Spleen (tissue), 7 donors: ENCODE measurements at regions not wholly inside any gene's neighbourhood (a gene's known extent, or its start where the extent isn't known, plus 50 kb on each side); places are given as distances from the start of the nearest gene placed in this dataset.

Source experiments
- CTCF ChIP-seq, 11 experiments: fragments of 200-600 bp in 7 of 11; fragments of 450-650 bp in 4 of 11; sonication (generic) in 4 of 11; IDR thresholded peaks in 8 of 11; conservative IDR thresholded peaks in 3 of 11; 1 replicate in 7 of 11; 2 replicates in 4 of 11; pipeline versions ENCODE4 v1.4.0 to v1.8.0; 2016 to 2021; ENCODE audit warnings: antibody characterized with exemption in 11 of 11, inconsistent platforms in 4 of 11, mild to moderate bottlenecking in 1 of 11
- POLR2A ChIP-seq, 3 donors: fragments of 450-650 bp; IDR thresholded peaks; one replicate each; pipeline ENCODE4 v1.5.1; 2017; ENCODE audit warnings: antibody characterized with exemption in 3 of 3, mild to moderate bottlenecking in 1 of 3
- donor health status: DM: no; HTN: no; CAD: no; lungs with moderate emphysema.
- donor health status: DM: no; HTN: no; CAD: no.
- donor health status: DM: no; HTN: no; CAD: no.

- TF ChIP-seq CTCF (IDR thresholded peaks at IDR 0.05 in 8 of 11, conservative IDR thresholded peaks at IDR 0.05 in 3 of 11) (no peak), POLR2A (IDR thresholded peaks at IDR 0.05) (no peak)
Observed at GRCh38 chr5:62938927-62939326, 360.3 kb downstream of the LRRC70 start.
